Bronchial epithelial cell (primary cell): ENCODE measurements at regions not wholly inside any gene's neighbourhood (a gene's known extent, or its start where the extent isn't known, plus 50 kb on each side); places are given as distances from the start of the nearest gene placed in this dataset.
"Not testable (repeated sequence)": the region's sequence is repeated elsewhere in the genome, so short reads cannot be mapped to it uniquely, and the experiment has no call there.

Experiments
- DNase-seq: peaks from one replicate; pipeline ENCODE4 v3.0.0-alpha.2; 2010; ENCODE audit warnings: low read depth
- FAIRE-seq: peaks from 2 replicates; lab custom pipeline; 2011; peaks lifted over from hg19 to GRCh38; lab: Jason Lieb, UNC
- H3K27me3 ChIP-seq: 2 replicates; pipeline ENCODE4 v1.5.1; 2011; ENCODE audit warnings: low read length; ENCODE audit not compliant: control insufficient read depth, insufficient read depth
- H3K36me3 ChIP-seq: 2 replicates; pipeline ENCODE4 v1.5.1; 2011; ENCODE audit warnings: low read length; ENCODE audit not compliant: control insufficient read depth, insufficient read depth
- H3K4me3 ChIP-seq: 2 replicates; pipeline ENCODE4 v1.5.1; 2011; ENCODE audit warnings: mild to moderate bottlenecking, low read depth, low read length, control low read depth
- TF ChIP-seq, protein P1 (sequence below): IDR thresholded peaks from 2 replicates; pipeline ENCODE4 v1.5.1; 2011; ENCODE audit warnings: mild to moderate bottlenecking, moderate library complexity, low read length, control low read depth, inconsistent platforms; ENCODE audit not compliant: insufficient read depth, severe bottlenecking

DNA sequence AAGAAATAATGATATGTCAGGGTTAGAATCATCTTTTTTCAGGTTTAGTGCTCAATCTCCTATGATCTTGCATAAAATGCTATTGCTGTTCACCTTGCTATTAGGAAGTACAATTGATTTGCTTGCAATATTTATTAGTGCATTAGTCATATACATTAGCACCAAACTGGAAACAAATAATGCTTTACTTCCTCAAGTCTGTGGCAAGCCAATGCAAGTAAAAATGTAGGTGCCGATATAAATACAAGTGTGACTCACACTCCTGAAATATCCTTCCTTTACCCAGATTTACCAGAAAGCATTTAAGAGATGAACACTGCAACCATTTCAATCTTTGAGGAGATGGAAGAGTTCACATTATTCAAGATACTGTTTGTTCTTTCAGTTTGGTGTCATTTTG is 1487.7 kb upstream of the ADGRL3 start:
- no peak overlapping the region for H3K4me3 ChIP-seq
- DNase-seq, result peak; percentile 49
- FAIRE-seq, result no peak
- TF ChIP-seq, protein P1, sequence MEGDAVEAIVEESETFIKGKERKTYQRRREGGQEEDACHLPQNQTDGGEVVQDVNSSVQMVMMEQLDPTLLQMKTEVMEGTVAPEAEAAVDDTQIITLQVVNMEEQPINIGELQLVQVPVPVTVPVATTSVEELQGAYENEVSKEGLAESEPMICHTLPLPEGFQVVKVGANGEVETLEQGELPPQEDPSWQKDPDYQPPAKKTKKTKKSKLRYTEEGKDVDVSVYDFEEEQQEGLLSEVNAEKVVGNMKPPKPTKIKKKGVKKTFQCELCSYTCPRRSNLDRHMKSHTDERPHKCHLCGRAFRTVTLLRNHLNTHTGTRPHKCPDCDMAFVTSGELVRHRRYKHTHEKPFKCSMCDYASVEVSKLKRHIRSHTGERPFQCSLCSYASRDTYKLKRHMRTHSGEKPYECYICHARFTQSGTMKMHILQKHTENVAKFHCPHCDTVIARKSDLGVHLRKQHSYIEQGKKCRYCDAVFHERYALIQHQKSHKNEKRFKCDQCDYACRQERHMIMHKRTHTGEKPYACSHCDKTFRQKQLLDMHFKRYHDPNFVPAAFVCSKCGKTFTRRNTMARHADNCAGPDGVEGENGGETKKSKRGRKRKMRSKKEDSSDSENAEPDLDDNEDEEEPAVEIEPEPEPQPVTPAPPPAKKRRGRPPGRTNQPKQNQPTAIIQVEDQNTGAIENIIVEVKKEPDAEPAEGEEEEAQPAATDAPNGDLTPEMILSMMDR, result no peak
- H3K36me3 ChIP-seq, result no peaks in the 10 kb centered on the region
- no peaks in the 10 kb centered on the region for H3K27me3 ChIP-seq

DNA sequence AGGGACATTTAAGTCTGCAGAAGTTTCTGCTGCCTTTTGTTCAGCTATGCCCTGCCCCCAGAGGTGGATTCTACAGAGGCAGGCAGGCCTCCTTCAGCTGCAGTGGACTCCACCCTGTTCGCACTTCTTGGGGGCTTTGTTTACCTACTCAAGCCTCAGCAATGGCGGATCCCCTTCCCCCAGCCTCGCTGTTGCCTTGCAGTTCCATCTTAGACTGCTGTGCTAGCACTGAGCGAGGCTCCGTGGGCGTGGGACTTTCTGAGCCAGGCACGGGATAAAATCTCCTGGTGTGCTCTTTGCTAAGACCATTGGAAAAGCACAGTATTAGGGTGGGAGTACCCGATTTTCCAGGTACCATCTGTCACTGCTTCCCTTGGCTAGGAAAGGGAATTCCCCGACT is 1475.8 kb upstream of the ADGRL3 start:
- H3K36me3 ChIP-seq, H3K4me3 ChIP-seq, FAIRE-seq, DNase-seq, H3K27me3 ChIP-seq: not testable (repeated sequence)

DNA sequence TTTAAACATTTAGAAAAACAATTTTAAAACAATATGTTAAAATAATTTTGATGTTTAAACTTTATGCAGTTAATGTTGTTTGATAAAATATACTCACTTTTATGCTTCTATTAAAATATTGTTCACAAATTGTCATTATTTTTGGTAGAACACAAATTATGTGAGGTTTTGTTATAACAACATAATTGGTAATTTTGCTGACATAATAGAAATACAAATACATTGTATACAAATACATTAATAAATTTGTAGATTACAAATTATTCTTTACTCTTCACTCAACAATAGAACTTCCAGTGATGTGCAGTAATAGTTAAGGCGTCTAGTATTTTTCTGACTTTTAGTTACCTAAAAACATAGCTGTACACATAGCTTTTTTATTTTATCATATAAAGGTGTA is 1472.4 kb upstream of the ADGRL3 start:
- no peaks in the 10 kb centered on the region for H3K36me3 ChIP-seq
- FAIRE-seq (no peak), DNase-seq (no peak)
- TF ChIP-seq, protein P1, result no peak
- no peaks in the 10 kb centered on the region for H3K27me3 ChIP-seq
- no peak overlapping the region for H3K4me3 ChIP-seq

DNA sequence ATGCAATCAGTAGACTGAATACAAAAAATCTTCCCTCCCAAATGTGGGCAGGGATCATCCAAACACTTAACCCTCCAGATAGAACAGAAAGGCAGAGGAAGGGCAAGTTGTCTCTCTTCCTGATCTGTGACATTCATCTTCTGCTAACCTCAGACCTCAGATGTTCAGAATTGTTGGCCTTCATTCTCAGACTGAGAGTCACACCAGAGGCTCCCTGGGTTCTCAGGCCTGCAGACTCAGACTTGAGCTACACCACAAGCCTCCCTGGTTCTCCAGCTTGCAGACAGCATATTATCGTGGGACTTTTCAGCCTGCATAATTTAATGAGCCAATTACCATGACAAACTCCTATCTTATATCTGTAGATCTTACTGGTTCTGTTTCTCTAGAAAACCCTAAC is 1471.6 kb upstream of the ADGRL3 start:
- H3K4me3 ChIP-seq, result no peak overlapping the region
- FAIRE-seq (no peak), DNase-seq (no peak)
- H3K27me3 ChIP-seq, result no peaks in the 10 kb centered on the region
- TF ChIP-seq, protein P1, result no peak
- no peaks in the 10 kb centered on the region for H3K36me3 ChIP-seq

DNA sequence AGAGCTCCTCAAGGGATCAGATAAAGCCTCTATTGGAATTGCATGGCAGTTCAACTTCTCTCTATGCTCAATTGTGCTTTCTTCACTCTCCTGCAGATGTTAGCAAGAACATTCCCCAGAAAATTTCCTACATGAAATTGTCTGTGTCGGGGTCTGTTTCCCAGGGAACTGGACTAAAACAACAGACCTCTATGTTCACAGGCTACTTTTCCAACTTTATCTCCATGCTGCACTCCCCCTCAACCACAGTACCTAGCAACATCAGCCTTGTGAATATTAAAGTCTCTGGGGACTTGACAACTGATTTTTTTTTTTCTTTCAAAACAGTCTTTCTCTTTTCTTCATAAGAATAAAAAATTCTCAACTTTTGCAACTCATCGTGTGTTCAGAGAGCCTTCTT is 1470.8 kb upstream of the ADGRL3 start:
- TF ChIP-seq, protein P1, result no peak
- Histone ChIP-seq H3K4me3 (no peak overlapping the region), H3K36me3 (no peaks in the 10 kb centered on the region), H3K27me3 (no peaks in the 10 kb centered on the region)
- DNase-seq (no peak), FAIRE-seq (no peak)

DNA sequence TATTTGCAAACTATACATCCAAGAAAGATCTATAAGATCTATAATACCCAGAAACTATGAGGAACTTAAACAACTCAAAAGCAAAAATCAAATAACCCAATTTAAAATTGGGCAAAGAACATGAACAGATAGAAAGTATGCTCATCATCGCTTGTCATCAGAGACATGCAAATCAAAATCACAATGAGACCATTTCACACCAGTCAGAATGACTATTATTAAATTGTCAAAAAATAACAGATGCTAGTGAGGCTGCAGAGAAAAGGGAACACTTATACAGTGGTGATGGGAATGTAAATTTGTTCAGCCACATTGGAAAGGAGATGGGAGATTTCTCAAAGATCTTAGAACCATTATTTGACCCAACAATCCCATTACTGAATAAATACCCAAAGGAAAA is 1451.7 kb upstream of the ADGRL3 start:
- FAIRE-seq (no peak), DNase-seq (no peak)
- Histone ChIP-seq H3K27me3 (no peaks in the 10 kb centered on the region), H3K4me3 (no peak overlapping the region), H3K36me3 (no peaks in the 10 kb centered on the region)
- TF ChIP-seq, protein P1, result no peak
